Panc1 (cell line): ENCODE measurements at regions not wholly inside any gene's neighbourhood (a gene's known extent, or its start where the extent isn't known, plus 50 kb on each side); places are given as distances from the start of the nearest gene placed in this dataset.

Experiments
- ATAC-seq: fragments of 200-7000 bp; cut with Tn5 transposase; 2 replicates; pipeline ENCODE4 v1.9.1; 2020; ENCODE audit warnings: mild to moderate bottlenecking, moderate library complexity
- BruUV-seq: library from RNA; stranded (reverse); fragments of 400-500 nt; replicated peaks from 2 replicates; lab custom pipeline; 2021; lab: Mats Ljungman, UMichigan
- CTCF ChIA-PET: fragments of 300-600 bp; sonication (Branson Sonifier 250); formaldehyde crosslinking; loops from one replicate; lab custom pipeline; 2022; ENCODE audit warnings: antibody characterized with exemption; lab: Charles Lee
- POLR2A ChIA-PET: fragments of 300-600 bp; sonication (Branson Sonifier 250); formaldehyde crosslinking; loops from one replicate; lab custom pipeline; 2022; ENCODE audit warnings: antibody characterized with exemption; lab: Charles Lee
- DNase-seq: peaks from one replicate; pipeline ENCODE4 v3.0.0-alpha.2; 2010; ENCODE audit warnings: low read depth, low spot score
- H3K27ac ChIP-seq: 2 replicates; pipeline ENCODE4 v1.5.1; 2011; ENCODE audit warnings: mild to moderate bottlenecking, low read length, inconsistent platforms
- H3K27me3 ChIP-seq: fragments of 200-500 bp; sonication (Bioruptor generic); 2 replicates; pipeline ENCODE4 v1.6.0; 2014; ENCODE audit warnings: low read length, inconsistent platforms; ENCODE audit not compliant: control insufficient read depth, insufficient read depth
- H3K36me3 ChIP-seq: fragments of 200-500 bp; sonication (Bioruptor generic); 2 replicates; pipeline ENCODE4 v1.5.1; 2014; ENCODE audit warnings: inconsistent platforms, mild to moderate bottlenecking, low read length, moderate library complexity; ENCODE audit not compliant: control insufficient read depth, insufficient read depth
- H3K4me1 ChIP-seq: 2 replicates; pipeline ENCODE4 v1.5.1; 2011; ENCODE audit warnings: inconsistent platforms, mild to moderate bottlenecking, low read length, moderate library complexity; ENCODE audit not compliant: control insufficient read depth, insufficient read depth
- H3K4me3 ChIP-seq, 2 experiments: 2 replicates each; pipeline ENCODE4 v1.5.1; 2011 to 2012; ENCODE audit warnings: low read depth in 2 of 2, low read length in 2 of 2, mild to moderate bottlenecking in 2 of 2, inconsistent platforms in 1 of 2, moderate library complexity in 1 of 2
- H3K9me3 ChIP-seq: fragments of 200-500 bp; sonication (Bioruptor generic); 2 replicates; pipeline ENCODE4 v1.5.1; 2014; ENCODE audit warnings: low read depth, mild to moderate bottlenecking, inconsistent platforms, low read length, moderate library complexity; ENCODE audit not compliant: control insufficient read depth, insufficient read depth
- POLR2AphosphoS5 ChIP-seq: IDR thresholded peaks from 2 replicates; pipeline ENCODE4 v1.6.1; 2012; ENCODE audit warnings: mild to moderate bottlenecking, low read depth, low read length, moderate library complexity
- SIN3A ChIP-seq: IDR thresholded peaks from 2 replicates; pipeline ENCODE4 v1.6.1; 2012; ENCODE audit warnings: low read depth, mild to moderate bottlenecking, low read length, moderate library complexity, borderline replicate concordance; ENCODE audit not compliant: insufficient read depth
- TCF7L2 ChIP-seq: IDR thresholded peaks from 2 replicates; pipeline ENCODE4 v1.6.1; 2011; ENCODE audit warnings: mild to moderate bottlenecking, low read depth, low read length, inconsistent platforms
- in situ Hi-C: cut with HindIII; loops from 2 replicates; pipeline ENCODE4 v1.10.0; 2016; ENCODE audit warnings: low sequenced_read_pairs, low pct_unique_long_range_greater_than_20kb
- intact Hi-C: fragments of 100-400 bp; cut with micrococcal nuclease; formaldehyde crosslinking; loops from one replicate; pipeline ENCODE4 v1.10.0; 2022; ENCODE audit not compliant: unreplicated experiment
- TF ChIP-seq, protein P1 (sequence below): fragments of 450-650 bp; IDR thresholded peaks from 2 replicates; pipeline ENCODE4 v1.5.1; 2017; ENCODE audit warnings: mild to moderate bottlenecking
- TF ChIP-seq, protein P2 (sequence below), 2 experiments: IDR thresholded peaks; 2 replicates each; pipeline ENCODE4 v1.6.1; 2011 to 2012; ENCODE audit warnings: low read depth in 2 of 2, control low read depth in 1 of 2, low read length in 1 of 2, mild to moderate bottlenecking in 1 of 2, moderate library complexity in 1 of 2; ENCODE audit not compliant: insufficient read depth in 1 of 2

DNA sequence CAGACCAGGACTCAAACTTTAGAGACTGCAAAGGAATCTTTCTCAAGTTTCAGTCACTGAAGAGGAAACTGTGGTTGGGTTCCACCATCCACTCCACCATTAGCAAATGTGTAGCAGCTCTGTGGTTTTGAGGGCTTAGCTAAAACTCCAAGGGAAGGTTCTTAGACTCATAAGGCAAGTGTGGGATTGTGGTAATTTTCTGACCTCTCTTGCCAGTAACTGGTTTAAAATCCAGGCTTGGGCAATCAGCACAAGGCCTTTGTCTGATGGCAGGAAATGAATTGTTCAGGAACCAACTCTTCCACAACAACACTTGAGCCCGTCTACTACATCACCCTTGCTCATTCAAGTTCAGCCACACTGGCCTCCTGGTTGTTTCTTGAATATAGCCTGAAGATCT is 68.6 kb upstream of the FBXL4 start:
- in situ Hi-C loops: no loop called here
- no peaks in the 10 kb centered on the region; the same call in 1 of the 2 replicates for H3K27me3 ChIP-seq
- no peak for ATAC-seq

DNA sequence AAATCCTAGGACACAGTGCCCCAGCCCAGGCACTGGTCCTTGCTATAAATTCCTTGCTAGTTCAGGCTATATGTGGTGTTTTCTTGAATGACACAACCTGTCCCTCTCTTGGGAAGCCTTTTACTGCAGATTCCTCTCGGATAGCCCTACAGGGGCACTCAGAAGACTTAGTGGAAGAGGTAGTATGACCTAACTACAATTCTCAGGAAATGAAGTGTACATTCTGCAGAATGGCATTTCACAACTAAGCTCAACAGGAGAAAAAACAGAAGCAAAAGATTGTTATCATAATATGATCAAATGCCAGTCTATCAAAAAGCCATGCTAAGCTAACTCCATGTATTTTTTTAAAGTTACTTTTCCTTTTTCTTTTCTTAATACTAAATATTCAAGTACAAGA is 66.3 kb upstream of the FBXL4 start:
- ATAC-seq: no peak
- intact Hi-C loops (no loop called here), in situ Hi-C loops (no loop called here)
- ChIA-PET CTCF (interaction anchor here (0.7 kb wide), 1 partner anchor 1805 kb away, joined by 3 read pairs; no protein-coding TSS in a partner anchor), POLR2A (no interaction called here)
- H3K27me3 ChIP-seq: peaks cover 5% of the 10 kb centered on the region; the same call in 1 of the 2 replicates
- H3K4me1 ChIP-seq: no peaks in the 10 kb centered on the region
- no peaks in the 10 kb centered on the region for H3K36me3 ChIP-seq
- H3K4me3 ChIP-seq: no peak overlapping the region
- no peak overlapping the region for H3K27ac ChIP-seq
- TF ChIP-seq POLR2AphosphoS5 (no peak), SIN3A (no peak), TCF7L2 (no peak)
- TF ChIP-seq, protein P1, sequence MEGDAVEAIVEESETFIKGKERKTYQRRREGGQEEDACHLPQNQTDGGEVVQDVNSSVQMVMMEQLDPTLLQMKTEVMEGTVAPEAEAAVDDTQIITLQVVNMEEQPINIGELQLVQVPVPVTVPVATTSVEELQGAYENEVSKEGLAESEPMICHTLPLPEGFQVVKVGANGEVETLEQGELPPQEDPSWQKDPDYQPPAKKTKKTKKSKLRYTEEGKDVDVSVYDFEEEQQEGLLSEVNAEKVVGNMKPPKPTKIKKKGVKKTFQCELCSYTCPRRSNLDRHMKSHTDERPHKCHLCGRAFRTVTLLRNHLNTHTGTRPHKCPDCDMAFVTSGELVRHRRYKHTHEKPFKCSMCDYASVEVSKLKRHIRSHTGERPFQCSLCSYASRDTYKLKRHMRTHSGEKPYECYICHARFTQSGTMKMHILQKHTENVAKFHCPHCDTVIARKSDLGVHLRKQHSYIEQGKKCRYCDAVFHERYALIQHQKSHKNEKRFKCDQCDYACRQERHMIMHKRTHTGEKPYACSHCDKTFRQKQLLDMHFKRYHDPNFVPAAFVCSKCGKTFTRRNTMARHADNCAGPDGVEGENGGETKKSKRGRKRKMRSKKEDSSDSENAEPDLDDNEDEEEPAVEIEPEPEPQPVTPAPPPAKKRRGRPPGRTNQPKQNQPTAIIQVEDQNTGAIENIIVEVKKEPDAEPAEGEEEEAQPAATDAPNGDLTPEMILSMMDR: no peak
- TF ChIP-seq, protein P2, sequence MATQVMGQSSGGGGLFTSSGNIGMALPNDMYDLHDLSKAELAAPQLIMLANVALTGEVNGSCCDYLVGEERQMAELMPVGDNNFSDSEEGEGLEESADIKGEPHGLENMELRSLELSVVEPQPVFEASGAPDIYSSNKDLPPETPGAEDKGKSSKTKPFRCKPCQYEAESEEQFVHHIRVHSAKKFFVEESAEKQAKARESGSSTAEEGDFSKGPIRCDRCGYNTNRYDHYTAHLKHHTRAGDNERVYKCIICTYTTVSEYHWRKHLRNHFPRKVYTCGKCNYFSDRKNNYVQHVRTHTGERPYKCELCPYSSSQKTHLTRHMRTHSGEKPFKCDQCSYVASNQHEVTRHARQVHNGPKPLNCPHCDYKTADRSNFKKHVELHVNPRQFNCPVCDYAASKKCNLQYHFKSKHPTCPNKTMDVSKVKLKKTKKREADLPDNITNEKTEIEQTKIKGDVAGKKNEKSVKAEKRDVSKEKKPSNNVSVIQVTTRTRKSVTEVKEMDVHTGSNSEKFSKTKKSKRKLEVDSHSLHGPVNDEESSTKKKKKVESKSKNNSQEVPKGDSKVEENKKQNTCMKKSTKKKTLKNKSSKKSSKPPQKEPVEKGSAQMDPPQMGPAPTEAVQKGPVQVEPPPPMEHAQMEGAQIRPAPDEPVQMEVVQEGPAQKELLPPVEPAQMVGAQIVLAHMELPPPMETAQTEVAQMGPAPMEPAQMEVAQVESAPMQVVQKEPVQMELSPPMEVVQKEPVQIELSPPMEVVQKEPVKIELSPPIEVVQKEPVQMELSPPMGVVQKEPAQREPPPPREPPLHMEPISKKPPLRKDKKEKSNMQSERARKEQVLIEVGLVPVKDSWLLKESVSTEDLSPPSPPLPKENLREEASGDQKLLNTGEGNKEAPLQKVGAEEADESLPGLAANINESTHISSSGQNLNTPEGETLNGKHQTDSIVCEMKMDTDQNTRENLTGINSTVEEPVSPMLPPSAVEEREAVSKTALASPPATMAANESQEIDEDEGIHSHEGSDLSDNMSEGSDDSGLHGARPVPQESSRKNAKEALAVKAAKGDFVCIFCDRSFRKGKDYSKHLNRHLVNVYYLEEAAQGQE (IDR thresholded peaks at IDR 0.05; ENCODE audit: insufficient read depth in 1 of 2, low read depth in 2 of 2, low read length in 1 of 2): no peak
- no peaks in the 10 kb centered on the region for H3K9me3 ChIP-seq
- no TSS peak for BruUV-seq
- no peak for DNase-seq

More for the DNA sequence above, 68.6 kb upstream of the FBXL4 start:
- intact Hi-C loops: no loop called here
- BruUV-seq: no TSS peak
- H3K27ac ChIP-seq: no peak overlapping the region
- no peak overlapping the region for H3K4me3 ChIP-seq
- no peak for DNase-seq
- TF ChIP-seq TCF7L2 (no peak), SIN3A (no peak), POLR2AphosphoS5 (no peak)
- TF ChIP-seq, protein P1: no peak
- TF ChIP-seq, protein P2 (IDR thresholded peaks at IDR 0.05; ENCODE audit: insufficient read depth in 1 of 2, low read depth in 2 of 2, low read length in 1 of 2): no peak
- no peaks in the 10 kb centered on the region for H3K36me3 ChIP-seq
- no peaks in the 10 kb centered on the region for H3K9me3 ChIP-seq
- ChIA-PET POLR2A (no interaction called here), CTCF (no interaction called here)
- H3K4me1 ChIP-seq: no peaks in the 10 kb centered on the region
